ENCODE measurements at regions not wholly inside any gene's neighbourhood (a gene's known extent, or its start where the extent isn't known, plus 50 kb on each side); places are given as distances from the start of the nearest gene placed in this dataset.

GRCh38 chrX:9338986-9339385 is 125.9 kb upstream of the TBL1X start:
- H3K4me3 ChIP-seq (replicated peaks; ENCODE audit: low read depth, low read length), result no peak overlapping the region
- TF ChIP-seq, protein P1, sequence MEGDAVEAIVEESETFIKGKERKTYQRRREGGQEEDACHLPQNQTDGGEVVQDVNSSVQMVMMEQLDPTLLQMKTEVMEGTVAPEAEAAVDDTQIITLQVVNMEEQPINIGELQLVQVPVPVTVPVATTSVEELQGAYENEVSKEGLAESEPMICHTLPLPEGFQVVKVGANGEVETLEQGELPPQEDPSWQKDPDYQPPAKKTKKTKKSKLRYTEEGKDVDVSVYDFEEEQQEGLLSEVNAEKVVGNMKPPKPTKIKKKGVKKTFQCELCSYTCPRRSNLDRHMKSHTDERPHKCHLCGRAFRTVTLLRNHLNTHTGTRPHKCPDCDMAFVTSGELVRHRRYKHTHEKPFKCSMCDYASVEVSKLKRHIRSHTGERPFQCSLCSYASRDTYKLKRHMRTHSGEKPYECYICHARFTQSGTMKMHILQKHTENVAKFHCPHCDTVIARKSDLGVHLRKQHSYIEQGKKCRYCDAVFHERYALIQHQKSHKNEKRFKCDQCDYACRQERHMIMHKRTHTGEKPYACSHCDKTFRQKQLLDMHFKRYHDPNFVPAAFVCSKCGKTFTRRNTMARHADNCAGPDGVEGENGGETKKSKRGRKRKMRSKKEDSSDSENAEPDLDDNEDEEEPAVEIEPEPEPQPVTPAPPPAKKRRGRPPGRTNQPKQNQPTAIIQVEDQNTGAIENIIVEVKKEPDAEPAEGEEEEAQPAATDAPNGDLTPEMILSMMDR (IDR thresholded peaks at IDR 0.05; ENCODE audit: low read depth, low read length, missing control alignments), result no peak
- no peak for DNase-seq (ENCODE audit: extremely low read depth, low read depth)

DNA sequence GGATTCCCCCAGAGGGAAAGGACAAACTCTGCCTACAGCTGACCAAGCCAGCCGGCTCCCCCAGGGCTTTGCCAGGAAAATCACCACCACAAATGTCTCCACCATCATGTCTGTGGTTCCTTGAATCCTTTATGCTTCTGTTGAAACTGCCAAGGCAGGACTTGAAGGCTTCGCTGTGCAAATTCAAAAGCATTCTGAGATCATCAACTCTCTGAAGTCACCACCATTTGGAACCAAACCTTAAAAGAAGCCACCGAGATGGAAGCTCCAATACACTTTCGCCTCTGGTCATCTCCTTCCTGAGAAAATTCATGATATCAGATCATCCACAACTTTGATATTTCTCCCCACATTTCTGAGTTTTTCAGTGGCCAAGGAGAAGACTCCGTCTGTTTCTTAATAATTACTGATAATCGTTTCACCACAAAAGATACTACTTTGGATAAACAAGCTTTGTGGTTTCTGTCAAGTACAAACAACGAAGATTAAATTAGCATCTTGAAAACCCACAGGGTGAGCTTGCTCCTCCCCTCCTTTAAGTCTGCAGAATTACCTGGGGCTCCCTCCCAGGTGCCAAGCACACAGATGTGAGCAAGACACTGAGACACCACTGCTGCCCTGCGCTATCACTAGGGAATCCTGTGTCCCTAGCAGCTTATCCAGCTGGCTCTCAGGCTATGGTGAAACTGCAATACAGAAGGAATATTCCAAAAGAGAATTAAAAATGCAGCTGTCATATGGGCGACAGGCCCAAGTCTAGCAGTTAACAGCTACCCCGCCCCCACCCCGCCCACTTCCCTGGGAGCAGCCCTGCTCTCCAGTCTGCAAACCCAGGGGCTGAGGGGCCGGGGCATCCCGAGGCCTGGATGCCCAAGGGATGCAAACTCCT is 125.0 kb upstream of the TBL1X start:
- TF ChIP-seq, protein P1 (IDR thresholded peaks at IDR 0.05; ENCODE audit: low read depth, low read length, missing control alignments), result no peak
- H3K4me3 ChIP-seq (replicated peaks; ENCODE audit: low read depth, low read length), result no peak overlapping the region
- DNase-seq (ENCODE audit: extremely low read depth, low read depth), result no peak

GRCh38 chrX:9340598-9341290 is 124.1 kb upstream of the TBL1X start:
- TF ChIP-seq, protein P1 (IDR thresholded peaks at IDR 0.05; ENCODE audit: low read depth, low read length, missing control alignments), result no peak
- DNase-seq (ENCODE audit: extremely low read depth, low read depth), result no peak
- H3K4me3 ChIP-seq (replicated peaks; ENCODE audit: low read depth, low read length), result no peak overlapping the region

DNA sequence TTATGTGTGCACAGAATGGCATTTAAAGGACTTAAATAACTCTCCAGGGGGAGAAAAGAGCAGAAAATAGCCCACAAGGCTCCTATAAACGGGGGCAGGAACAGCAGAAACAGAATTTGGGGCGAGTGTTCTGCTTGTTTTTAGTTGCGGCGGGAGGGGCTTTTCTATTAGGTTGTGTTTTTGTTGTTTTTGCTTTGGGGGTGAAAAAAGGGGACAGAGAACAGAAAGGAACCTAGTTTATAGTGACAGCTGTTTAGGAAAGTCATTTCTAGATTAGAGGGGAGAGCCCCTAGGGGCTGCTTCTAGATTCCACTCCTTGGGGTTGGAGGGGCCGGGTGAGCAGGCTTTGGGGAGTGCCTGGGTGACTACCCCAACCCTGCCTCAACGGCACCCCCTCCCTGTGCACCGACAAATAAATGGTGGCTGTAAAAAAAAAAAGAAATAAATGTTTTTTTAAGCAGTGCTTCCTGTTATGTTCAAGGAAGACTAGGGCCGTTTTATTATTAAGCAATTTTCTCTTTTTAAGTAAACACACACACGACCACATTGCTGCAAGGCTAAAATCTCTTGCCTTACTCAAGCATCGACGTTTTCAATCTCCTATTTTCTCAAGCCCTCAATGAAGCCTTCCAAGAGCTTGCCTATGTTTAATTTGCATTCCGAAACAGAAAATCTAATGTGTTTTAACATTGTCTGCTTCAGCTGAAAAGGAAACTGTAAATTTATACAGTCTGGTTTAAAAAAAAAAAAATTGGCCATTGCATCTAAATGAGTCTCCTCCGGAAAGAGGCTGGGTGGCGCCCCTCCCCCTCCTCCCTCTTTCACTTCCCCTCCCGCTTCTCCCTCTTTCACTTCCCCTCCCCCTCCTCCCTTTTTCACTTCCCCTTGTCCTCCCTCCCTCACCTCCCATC is 123.3 kb upstream of the TBL1X start:
- DNase-seq (ENCODE audit: extremely low read depth, low read depth), result no peak
- H3K4me3 ChIP-seq (replicated peaks; ENCODE audit: low read depth, low read length), result peak overlapping the region; percentile 12; the same call in 1 of the 2 replicates
- TF ChIP-seq, protein P1 (IDR thresholded peaks at IDR 0.05; ENCODE audit: low read depth, low read length, missing control alignments), result no peak

GRCh38 chrX:9342561-9343051 is 122.3 kb upstream of the TBL1X start:
- TF ChIP-seq, protein P1 (IDR thresholded peaks at IDR 0.05; ENCODE audit: low read depth, low read length, missing control alignments), result no peak
- H3K4me3 ChIP-seq (replicated peaks; ENCODE audit: low read depth, low read length), result no peak overlapping the region

DNA sequence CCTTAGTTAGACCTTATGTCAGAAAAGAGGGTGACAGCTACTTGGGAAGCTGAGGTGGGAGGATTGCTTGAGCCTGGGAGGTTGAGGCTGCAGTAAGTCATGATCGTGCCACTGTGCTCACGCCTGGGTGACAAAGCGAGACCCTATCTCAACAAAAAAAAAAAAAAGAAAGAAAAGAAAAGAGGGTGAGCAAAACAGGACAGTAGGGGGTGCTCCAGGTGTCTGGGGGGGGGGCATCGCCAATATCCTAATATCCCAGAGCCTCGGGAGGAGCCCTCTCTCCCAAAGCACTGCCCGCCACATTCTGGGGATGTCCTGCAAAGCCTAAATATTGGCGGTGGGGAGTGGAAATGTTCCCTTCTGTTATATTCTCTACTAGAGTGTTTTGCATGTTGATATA is 120.9 kb upstream of the TBL1X start:
- DNase-seq (ENCODE audit: extremely low read depth, low read depth), result no peak
- TF ChIP-seq, protein P1 (IDR thresholded peaks at IDR 0.05; ENCODE audit: low read depth, low read length, missing control alignments), result no peak
- no peak overlapping the region for H3K4me3 ChIP-seq (replicated peaks; ENCODE audit: low read depth, low read length)

More at GRCh38 chrX:9342561-9343051, 122.3 kb upstream of the TBL1X start:
- DNase-seq (ENCODE audit: extremely low read depth, low read depth), result no peak
